ENCODE measurements at regions not wholly inside any gene's neighbourhood (a gene's known extent, or its start where the extent isn't known, plus 50 kb on each side); places are given as distances from the start of the nearest gene placed in this dataset.

DNA sequence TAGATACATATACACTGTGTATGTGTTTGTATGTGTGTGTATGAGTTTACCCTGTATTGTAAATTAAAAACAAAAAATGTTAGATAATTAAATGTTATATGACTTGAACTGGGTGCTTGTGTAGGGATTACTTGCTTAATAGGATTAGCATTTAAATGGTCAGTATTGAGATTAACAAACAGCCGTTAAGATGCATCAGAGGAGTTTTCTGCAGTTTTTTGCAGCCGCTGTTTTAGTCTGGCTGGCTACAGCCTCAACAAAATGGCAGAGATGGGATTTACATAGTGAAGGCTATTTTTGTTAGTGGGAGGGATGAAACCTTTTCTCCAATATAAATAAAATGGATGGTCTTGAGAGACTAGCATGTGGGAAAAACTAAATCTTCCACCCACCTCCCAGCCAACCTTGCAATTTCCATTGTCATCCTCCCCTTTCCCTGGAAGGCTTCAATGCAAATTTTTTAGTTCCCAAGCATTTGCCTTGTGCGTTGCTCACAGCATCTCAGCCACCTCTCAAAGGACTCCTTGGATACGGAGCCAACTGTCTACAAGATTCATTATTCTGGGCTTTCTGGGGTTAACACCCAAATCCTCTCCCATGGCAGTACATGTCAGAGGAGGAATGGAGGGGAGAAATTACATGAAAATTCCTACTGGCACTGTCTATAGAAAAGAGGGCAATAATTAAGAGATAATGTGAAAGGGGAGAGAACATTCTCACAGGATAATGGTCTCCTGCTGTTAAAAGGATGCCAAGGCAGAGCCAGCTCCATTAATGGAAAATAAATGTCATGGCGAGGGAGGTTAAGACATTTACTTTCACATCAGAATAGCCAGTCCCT lies 351.9 kb downstream of the CDH2 start:
- POLR2A ChIA-PET: no interaction called here

DNA sequence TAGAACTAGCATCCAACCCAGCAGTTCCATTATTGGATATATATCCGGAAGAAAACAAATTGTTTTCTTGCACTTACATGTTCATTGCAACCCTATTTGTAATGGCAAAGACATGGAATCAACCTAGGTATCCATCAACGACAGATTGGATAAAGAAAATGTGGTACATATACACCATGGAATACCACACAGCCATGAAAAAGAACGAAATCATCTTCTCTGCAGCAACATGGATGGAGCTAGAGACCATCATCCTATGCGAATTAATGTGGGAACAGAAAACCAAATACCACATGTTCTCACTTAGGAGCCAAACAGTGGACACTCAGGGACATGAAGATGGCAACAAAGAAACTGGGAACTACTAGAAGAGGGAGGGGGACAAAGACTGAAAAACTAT lies 352.7 kb downstream of the CDH2 start:
- TF ChIP-seq CTCF (IDR thresholded peaks at IDR 0.05; ENCODE audit: insufficient read depth, low read length, missing control alignments): no peak
- H3K4me3 ChIP-seq (ENCODE audit: low read depth, low read length): no peak overlapping the region
- CTCF ChIA-PET: no interaction called here

More for the DNA sequence above, 351.9 kb downstream of the CDH2 start:
- CTCF ChIA-PET: no interaction called here
- no peak for DNase-seq (ENCODE audit: low read depth, low spot score)
- TF ChIP-seq CTCF (IDR thresholded peaks at IDR 0.05; ENCODE audit: insufficient read depth, low read length, missing control alignments): no peak
- no peak overlapping the region for H3K4me3 ChIP-seq (ENCODE audit: low read depth, low read length)

GRCh38 chr18:27823053-27823452 lies 353.9 kb downstream of the CDH2 start:
- TF ChIP-seq CTCF (IDR thresholded peaks at IDR 0.05; ENCODE audit: insufficient read depth, low read length, missing control alignments): no peak
- no peak overlapping the region for H3K4me3 ChIP-seq (ENCODE audit: low read depth, low read length)
- no peak for DNase-seq (ENCODE audit: low read depth, low spot score)
- ChIA-PET POLR2A (no interaction called here), CTCF (no interaction called here)

More for the DNA sequence above, 352.7 kb downstream of the CDH2 start:
- POLR2A ChIA-PET: no interaction called here
- no peak for DNase-seq (ENCODE audit: low read depth, low spot score)

DNA sequence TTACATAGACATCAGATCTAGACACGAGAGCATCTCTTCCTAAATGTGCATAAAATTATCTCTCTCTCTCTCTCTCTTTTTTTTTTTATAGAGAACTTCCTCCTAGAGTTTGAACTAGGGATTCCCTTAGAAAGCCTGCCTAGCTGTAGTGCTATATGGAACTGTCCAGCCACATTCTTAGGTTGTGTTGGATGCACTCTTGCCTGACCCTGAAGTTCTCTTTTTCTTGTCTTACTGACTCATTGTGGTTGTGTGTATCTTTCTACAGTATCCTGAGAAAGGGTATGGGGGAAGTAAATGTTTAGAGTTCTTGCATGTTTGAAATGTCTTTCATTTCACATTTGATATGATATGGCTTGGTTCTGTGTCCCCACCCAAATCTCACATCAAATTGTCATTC lies 368.2 kb downstream of the CDH2 start:
- POLR2A ChIA-PET: no interaction called here
- no peak overlapping the region for H3K4me3 ChIP-seq (ENCODE audit: low read depth, low read length)
- CTCF ChIA-PET: no interaction called here
- DNase-seq (ENCODE audit: low read depth, low spot score): peak; percentile 10
- no peak for TF ChIP-seq CTCF (IDR thresholded peaks at IDR 0.05; ENCODE audit: insufficient read depth, low read length, missing control alignments)

- ChIA-PET CTCF (no interaction called here), POLR2A (no interaction called here)
- H3K4me3 ChIP-seq (ENCODE audit: low read depth, low read length): no peak overlapping the region
- no peak for DNase-seq (ENCODE audit: low read depth, low spot score)
- TF ChIP-seq CTCF (IDR thresholded peaks at IDR 0.05; ENCODE audit: insufficient read depth, low read length, missing control alignments): no peak
These were observed 373.0 kb downstream of the CDH2 start for GRCh38 chr18:27803957-27804356.

GRCh38 chr18:27797484-27797883 lies 379.4 kb downstream of the CDH2 start:
- no peak overlapping the region for H3K4me3 ChIP-seq (ENCODE audit: low read depth, low read length)
- TF ChIP-seq CTCF (IDR thresholded peaks at IDR 0.05; ENCODE audit: insufficient read depth, low read length, missing control alignments): no peak
- CTCF ChIA-PET: interaction anchor here (1.1 kb wide), 1 partner anchor 192 kb away, joined by 3 read pairs; no protein-coding TSS in a partner anchor
- DNase-seq (ENCODE audit: low read depth, low spot score): no peak
- POLR2A ChIA-PET: interaction anchor here (0.6 kb wide), 1 partner anchor 78 kb away, joined by 3 read pairs; no protein-coding TSS in a partner anchor

Measured in AG04449 (cell line).